ENCODE measurements at regions not wholly inside any gene's neighbourhood (a gene's known extent, or its start where the extent isn't known, plus 50 kb on each side); places are given as distances from the start of the nearest gene placed in this dataset.

DNA sequence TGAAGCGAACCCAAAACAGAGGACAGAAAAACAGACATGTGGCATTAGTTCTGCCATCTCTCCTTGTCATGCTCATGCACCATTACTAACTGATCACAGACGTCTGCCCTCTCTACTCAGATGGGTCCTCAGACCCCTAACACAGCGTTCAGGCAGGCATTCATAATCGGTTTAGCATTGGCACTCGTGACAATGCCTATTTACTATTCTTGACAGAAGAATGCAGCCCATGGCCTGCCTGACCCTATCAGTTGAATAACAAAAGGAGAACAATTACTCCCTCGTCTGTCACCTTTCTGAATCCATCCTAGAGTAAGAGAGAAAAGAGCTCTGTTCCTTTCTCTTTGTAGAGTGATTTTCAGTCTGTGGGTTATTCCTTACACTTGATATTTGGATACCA, 194.6 kb upstream of the PHYHIPL start:
- Histone ChIP-seq H3K4me2 (peak overlapping the region; percentile 53), H3K4me1 (ENCODE audit: insufficient read depth) (peaks cover 28% of the 10 kb centered on the region), H4K20me1 (replicated peaks; ENCODE audit: insufficient read depth) (no peaks in the 10 kb centered on the region), H3K4me3 (no peak overlapping the region), H3K27ac (ENCODE audit: low read depth) (0 out of 2 replicates have a peak overlapping the region, but pooled peaks have one; percentile 5), H3K79me2 (replicated peaks; ENCODE audit: insufficient read depth) (no peaks in the 10 kb centered on the region), H2AFZ (no peak overlapping the region), H3K36me3 (ENCODE audit: insufficient read depth) (no peaks in the 10 kb centered on the region), H3K9me2 (ENCODE audit: insufficient read depth) (peaks cover 4% of the 10 kb centered on the region; the same call in 1 of the 2 replicates), H3F3A (replicated peaks; ENCODE audit: low read depth) (no peaks in the 10 kb centered on the region), H3K27me3 (ENCODE audit: insufficient read depth) (no peaks in the 10 kb centered on the region)
- DNase-seq (ENCODE audit: low spot score) (peak; percentile 60), ATAC-seq (peak; percentile 88)
- Mint-ChIP-seq H3K27ac (no peak overlapping the region), H3K4me1 (peaks cover 43% of the 10 kb centered on the region), H3K36me3 (ENCODE audit: low read depth) (no peaks in the 10 kb centered on the region), H3K27me3 (ENCODE audit: insufficient read depth, low read depth, poor library complexity) (peaks cover 2% of the 10 kb centered on the region), H3K9me3 (no peaks in the 10 kb centered on the region), H3K4me3 (no peak overlapping the region)
- TF ChIP-seq EZH2phosphoT487 (IDR thresholded peaks at IDR 0.05; ENCODE audit: unreplicated experiment): no peak
- TF ChIP-seq, protein P1, sequence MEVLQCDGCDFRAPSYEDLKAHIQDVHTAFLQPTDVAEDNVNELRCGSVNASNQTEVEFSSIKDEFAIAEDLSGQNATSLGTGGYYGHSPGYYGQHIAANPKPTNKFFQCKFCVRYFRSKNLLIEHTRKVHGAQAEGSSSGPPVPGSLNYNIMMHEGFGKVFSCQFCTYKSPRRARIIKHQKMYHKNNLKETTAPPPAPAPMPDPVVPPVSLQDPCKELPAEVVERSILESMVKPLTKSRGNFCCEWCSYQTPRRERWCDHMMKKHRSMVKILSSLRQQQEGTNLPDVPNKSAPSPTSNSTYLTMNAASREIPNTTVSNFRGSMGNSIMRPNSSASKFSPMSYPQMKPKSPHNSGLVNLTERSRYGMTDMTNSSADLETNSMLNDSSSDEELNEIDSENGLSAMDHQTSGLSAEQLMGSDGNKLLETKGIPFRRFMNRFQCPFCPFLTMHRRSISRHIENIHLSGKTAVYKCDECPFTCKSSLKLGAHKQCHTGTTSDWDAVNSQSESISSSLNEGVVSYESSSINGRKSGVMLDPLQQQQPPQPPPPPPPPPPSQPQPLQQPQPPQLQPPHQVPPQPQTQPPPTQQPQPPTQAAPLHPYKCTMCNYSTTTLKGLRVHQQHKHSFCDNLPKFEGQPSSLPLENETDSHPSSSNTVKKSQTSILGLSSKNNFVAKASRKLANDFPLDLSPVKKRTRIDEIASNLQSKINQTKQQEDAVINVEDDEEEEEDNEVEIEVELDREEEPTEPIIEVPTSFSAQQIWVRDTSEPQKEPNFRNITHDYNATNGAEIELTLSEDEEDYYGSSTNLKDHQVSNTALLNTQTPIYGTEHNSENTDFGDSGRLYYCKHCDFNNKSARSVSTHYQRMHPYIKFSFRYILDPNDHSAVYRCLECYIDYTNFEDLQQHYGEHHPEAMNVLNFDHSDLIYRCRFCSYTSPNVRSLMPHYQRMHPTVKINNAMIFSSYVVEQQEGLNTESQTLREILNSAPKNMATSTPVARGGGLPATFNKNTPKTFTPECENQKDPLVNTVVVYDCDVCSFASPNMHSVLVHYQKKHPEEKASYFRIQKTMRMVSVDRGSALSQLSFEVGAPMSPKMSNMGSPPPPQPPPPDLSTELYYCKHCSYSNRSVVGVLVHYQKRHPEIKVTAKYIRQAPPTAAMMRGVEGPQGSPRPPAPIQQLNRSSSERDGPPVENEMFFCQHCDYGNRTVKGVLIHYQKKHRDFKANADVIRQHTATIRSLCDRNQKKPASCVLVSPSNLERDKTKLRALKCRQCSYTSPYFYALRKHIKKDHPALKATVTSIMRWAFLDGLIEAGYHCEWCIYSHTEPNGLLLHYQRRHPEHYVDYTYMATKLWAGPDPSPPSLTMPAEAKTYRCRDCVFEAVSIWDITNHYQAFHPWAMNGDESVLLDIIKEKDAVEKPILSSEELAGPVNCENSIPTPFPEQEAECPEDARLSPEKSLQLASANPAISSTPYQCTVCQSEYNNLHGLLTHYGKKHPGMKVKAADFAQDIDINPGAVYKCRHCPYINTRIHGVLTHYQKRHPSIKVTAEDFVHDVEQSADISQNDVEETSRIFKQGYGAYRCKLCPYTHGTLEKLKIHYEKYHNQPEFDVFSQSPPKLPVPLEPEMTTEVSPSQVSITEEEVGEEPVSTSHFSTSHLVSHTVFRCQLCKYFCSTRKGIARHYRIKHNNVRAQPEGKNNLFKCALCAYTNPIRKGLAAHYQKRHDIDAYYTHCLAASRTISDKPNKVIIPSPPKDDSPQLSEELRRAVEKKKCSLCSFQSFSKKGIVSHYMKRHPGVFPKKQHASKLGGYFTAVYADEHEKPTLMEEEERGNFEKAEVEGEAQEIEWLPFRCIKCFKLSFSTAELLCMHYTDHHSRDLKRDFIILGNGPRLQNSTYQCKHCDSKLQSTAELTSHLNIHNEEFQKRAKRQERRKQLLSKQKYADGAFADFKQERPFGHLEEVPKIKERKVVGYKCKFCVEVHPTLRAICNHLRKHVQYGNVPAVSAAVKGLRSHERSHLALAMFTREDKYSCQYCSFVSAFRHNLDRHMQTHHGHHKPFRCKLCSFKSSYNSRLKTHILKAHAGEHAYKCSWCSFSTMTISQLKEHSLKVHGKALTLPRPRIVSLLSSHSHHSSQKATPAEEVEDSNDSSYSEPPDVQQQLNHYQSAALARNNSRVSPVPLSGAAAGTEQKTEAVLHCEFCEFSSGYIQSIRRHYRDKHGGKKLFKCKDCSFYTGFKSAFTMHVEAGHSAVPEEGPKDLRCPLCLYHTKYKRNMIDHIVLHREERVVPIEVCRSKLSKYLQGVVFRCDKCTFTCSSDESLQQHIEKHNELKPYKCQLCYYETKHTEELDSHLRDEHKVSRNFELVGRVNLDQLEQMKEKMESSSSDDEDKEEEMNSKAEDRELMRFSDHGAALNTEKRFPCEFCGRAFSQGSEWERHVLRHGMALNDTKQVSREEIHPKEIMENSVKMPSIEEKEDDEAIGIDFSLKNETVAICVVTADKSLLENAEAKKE (CRISPR knock-in tag; IDR thresholded peaks at IDR 0.05): 0 out of 2 replicates have a peak, but pooled peaks have one; percentile 7

DNA sequence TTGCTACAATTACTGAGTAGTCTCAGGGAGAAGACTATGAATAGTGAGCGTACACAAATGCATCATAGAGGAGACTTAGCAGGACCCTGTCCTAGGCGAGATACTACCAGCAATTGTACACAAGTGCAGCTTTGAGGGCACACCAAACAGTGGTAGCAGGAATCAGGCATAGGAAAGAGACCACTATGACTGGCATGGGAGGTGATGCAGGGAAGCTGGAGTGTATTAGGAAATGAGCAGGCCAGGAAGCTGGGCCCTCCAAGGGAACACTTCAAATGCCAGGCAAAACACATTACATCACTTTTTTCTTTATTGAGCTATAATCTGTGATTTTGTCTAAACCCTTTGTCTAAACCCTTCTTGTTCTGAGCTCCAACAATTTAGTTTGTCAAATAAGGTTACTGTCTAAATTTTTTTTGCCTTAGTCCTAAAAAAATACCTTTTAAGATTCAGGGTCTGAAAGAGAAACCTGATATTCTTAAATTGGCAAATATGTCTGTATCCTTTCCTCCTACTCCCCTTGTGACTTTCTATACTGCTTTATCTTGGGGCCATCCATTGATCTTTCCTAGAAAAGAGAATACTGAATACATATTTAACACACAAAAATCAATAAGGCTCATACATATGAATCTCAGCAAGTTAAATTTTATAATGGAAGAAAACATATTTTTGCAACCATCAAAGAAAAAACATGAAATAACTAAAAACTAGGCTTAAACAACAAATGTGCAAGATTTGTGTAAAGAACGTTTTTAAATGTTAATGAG, 193.8 kb upstream of the PHYHIPL start:
- Histone ChIP-seq H3K4me2 (peak overlapping the region; percentile 53), H3K79me2 (replicated peaks; ENCODE audit: insufficient read depth) (no peaks in the 10 kb centered on the region), H3K9me2 (ENCODE audit: insufficient read depth) (peaks cover 4% of the 10 kb centered on the region; the same call in 1 of the 2 replicates), H4K20me1 (replicated peaks; ENCODE audit: insufficient read depth) (no peaks in the 10 kb centered on the region), H3K36me3 (ENCODE audit: insufficient read depth) (no peaks in the 10 kb centered on the region), H3K27me3 (ENCODE audit: insufficient read depth) (no peaks in the 10 kb centered on the region), H3K4me1 (ENCODE audit: insufficient read depth) (peaks cover 30% of the 10 kb centered on the region), H3K4me3 (no peak overlapping the region), H3K27ac (ENCODE audit: low read depth) (0 out of 2 replicates have a peak overlapping the region, but pooled peaks have one; percentile 5), H3F3A (replicated peaks; ENCODE audit: low read depth) (no peaks in the 10 kb centered on the region), H2AFZ (no peak overlapping the region)
- H3K27me3 Mint-ChIP-seq (ENCODE audit: insufficient read depth, low read depth, poor library complexity): peaks cover 2% of the 10 kb centered on the region
- no peak overlapping the region for H3K27ac Mint-ChIP-seq
- ATAC-seq: no peak
- H3K9me3 Mint-ChIP-seq: no peaks in the 10 kb centered on the region
- H3K36me3 Mint-ChIP-seq (ENCODE audit: low read depth): no peaks in the 10 kb centered on the region
- no peak overlapping the region for H3K4me3 Mint-ChIP-seq
- H3K4me1 Mint-ChIP-seq: peaks cover 45% of the 10 kb centered on the region
- no peak for DNase-seq (ENCODE audit: low spot score)
- TF ChIP-seq EZH2 (IDR thresholded peaks at IDR 0.05; ENCODE audit: low read depth, unreplicated experiment): no peak
- TF ChIP-seq, protein P2, sequence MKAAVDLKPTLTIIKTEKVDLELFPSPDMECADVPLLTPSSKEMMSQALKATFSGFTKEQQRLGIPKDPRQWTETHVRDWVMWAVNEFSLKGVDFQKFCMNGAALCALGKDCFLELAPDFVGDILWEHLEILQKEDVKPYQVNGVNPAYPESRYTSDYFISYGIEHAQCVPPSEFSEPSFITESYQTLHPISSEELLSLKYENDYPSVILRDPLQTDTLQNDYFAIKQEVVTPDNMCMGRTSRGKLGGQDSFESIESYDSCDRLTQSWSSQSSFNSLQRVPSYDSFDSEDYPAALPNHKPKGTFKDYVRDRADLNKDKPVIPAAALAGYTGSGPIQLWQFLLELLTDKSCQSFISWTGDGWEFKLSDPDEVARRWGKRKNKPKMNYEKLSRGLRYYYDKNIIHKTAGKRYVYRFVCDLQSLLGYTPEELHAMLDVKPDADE (IDR thresholded peaks at IDR 0.05): no peak
- TF ChIP-seq ZNF114 (CRISPR knock-in tag; IDR thresholded peaks at IDR 0.05): no peak
- no peak for TF ChIP-seq POLR2AphosphoS5 (IDR thresholded peaks at IDR 0.05; ENCODE audit: low read depth)
- TF ChIP-seq JUNB (IDR thresholded peaks at IDR 0.05; ENCODE audit: unreplicated experiment): no peak
- TF ChIP-seq EZH2phosphoT487 (IDR thresholded peaks at IDR 0.05; ENCODE audit: unreplicated experiment): no peak
- no peak for TF ChIP-seq CREB1 (CRISPR knock-in tag; IDR thresholded peaks at IDR 0.05; ENCODE audit: low read depth)
- TF ChIP-seq, protein P3, sequence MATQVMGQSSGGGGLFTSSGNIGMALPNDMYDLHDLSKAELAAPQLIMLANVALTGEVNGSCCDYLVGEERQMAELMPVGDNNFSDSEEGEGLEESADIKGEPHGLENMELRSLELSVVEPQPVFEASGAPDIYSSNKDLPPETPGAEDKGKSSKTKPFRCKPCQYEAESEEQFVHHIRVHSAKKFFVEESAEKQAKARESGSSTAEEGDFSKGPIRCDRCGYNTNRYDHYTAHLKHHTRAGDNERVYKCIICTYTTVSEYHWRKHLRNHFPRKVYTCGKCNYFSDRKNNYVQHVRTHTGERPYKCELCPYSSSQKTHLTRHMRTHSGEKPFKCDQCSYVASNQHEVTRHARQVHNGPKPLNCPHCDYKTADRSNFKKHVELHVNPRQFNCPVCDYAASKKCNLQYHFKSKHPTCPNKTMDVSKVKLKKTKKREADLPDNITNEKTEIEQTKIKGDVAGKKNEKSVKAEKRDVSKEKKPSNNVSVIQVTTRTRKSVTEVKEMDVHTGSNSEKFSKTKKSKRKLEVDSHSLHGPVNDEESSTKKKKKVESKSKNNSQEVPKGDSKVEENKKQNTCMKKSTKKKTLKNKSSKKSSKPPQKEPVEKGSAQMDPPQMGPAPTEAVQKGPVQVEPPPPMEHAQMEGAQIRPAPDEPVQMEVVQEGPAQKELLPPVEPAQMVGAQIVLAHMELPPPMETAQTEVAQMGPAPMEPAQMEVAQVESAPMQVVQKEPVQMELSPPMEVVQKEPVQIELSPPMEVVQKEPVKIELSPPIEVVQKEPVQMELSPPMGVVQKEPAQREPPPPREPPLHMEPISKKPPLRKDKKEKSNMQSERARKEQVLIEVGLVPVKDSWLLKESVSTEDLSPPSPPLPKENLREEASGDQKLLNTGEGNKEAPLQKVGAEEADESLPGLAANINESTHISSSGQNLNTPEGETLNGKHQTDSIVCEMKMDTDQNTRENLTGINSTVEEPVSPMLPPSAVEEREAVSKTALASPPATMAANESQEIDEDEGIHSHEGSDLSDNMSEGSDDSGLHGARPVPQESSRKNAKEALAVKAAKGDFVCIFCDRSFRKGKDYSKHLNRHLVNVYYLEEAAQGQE (IDR thresholded peaks at IDR 0.05; ENCODE audit: unreplicated experiment): no peak

All from GM23338 (cell line).